ENCODE measurements at regions not wholly inside any gene's neighbourhood (a gene's known extent, or its start where the extent isn't known, plus 50 kb on each side); places are given as distances from the start of the nearest gene placed in this dataset.

GRCh38 chr9:129541270-129541669 lies 79.6 kb downstream of the C9orf50 start:
- H3K4me3 ChIP-seq (ENCODE audit: extremely low read depth in 1 of 4, insufficient read depth in 2 of 4, low read depth in 3 of 4, low read length in 4 of 4), result no peak overlapping the region
- H2BK120ac ChIP-seq (replicated peaks; ENCODE audit: low read depth, low read length), result no peak overlapping the region
- ChIA-PET POLR2A (ENCODE audit: partially characterized antibody) (no interaction called here), CTCF (ENCODE audit: partially characterized antibody) (interaction anchor here (1.3 to 2.6 kb wide), 2 partner anchors 9 to 359 kb away, joined by 4 to 7 read pairs; no protein-coding TSS in a partner anchor)
- no peak overlapping the region for H2AK5ac ChIP-seq (ENCODE audit: low read depth, low read length)
- no peak overlapping the region for H3K14ac ChIP-seq (ENCODE audit: insufficient read length)
- H3K9me3 ChIP-seq (ENCODE audit: insufficient read depth in 2 of 2, low read depth in 1 of 2, low read length in 1 of 2), result no peaks in the 10 kb centered on the region; a peak in 1 of 4 replicates
- H3K23me2 ChIP-seq (ENCODE audit: low read depth, low read length), result no peaks in the 10 kb centered on the region
- no peak overlapping the region for H2BK5ac ChIP-seq (ENCODE audit: low read depth, low read length)
- DNase-seq (ENCODE audit: low read depth in 1 of 2, low spot score in 2 of 2) (no peak), FAIRE-seq (no peak)
- H3K27me3 ChIP-seq (replicated peaks in 1 of 4; ENCODE audit: control insufficient read depth in 3 of 4, extremely low read depth in 1 of 4, insufficient read depth in 3 of 4, low read length in 3 of 4), result no peaks in the 10 kb centered on the region; a peak in 1 of 7 replicates
- 0 out of 2 replicates have a peak overlapping the region, but pooled peaks have one; percentile 17 for H2BK12ac ChIP-seq (ENCODE audit: low read depth, low read length)
- no peak overlapping the region for H3K23ac ChIP-seq (ENCODE audit: insufficient read length)
- H3K9ac ChIP-seq (replicated peaks in 1 of 4; ENCODE audit: extremely low read depth in 1 of 4, low read depth in 3 of 4, low read length in 3 of 4), result no peak overlapping the region
- no peak overlapping the region for H2AFZ ChIP-seq (ENCODE audit: low read length)
- no peak overlapping the region for H3K18ac ChIP-seq (ENCODE audit: extremely low read depth, low read length)
- no peak overlapping the region for H4K8ac ChIP-seq (ENCODE audit: extremely low read depth, insufficient read depth, low read length)
- H3K4me1 ChIP-seq (replicated peaks in 1 of 4; ENCODE audit: control insufficient read depth in 3 of 4, insufficient read depth in 4 of 4, low read length in 3 of 4), result no peaks in the 10 kb centered on the region
- no peak overlapping the region for H2BK15ac ChIP-seq (ENCODE audit: low read length)
- no peaks in the 10 kb centered on the region for H3K79me1 ChIP-seq (ENCODE audit: low read depth, low read length)
- no peak overlapping the region for H3K4ac ChIP-seq (replicated peaks; ENCODE audit: insufficient read length, low read depth, low read length)
- WGBS, 2 experiments (ENCODE audit: extremely low coverage in 1 of 2, insufficient coverage in 1 of 2, insufficient read length in 1 of 2, insufficient replicate concordance in 2 of 2, low coverage in 1 of 2, low lambda C conversion rate in 2 of 2, missing lambda C conversion rate in 1 of 2), result 93% methylated on average over 2 of the region's 2 CpGs; no CpG with 5 or more reads in 1 of the 2 experiments
- H3K56ac ChIP-seq (replicated peaks; ENCODE audit: insufficient read length, low read depth, low read length), result no peak overlapping the region
- no peaks in the 10 kb centered on the region for H4K20me1 ChIP-seq (replicated peaks in 1 of 2; ENCODE audit: control insufficient read depth in 1 of 2, insufficient read depth in 2 of 2, low read length in 2 of 2)
- no peak overlapping the region for H2BK20ac ChIP-seq (ENCODE audit: low read length)
- no peaks in the 10 kb centered on the region for H3K79me2 ChIP-seq (ENCODE audit: control insufficient read depth in 1 of 2, insufficient read depth in 2 of 2, low read length in 2 of 2)
- no peak overlapping the region for H3K27ac ChIP-seq (ENCODE audit: low read depth, low read length)
- H4K5ac ChIP-seq (ENCODE audit: insufficient read length, low read depth, low read length), result no peak overlapping the region
- H3K4me2 ChIP-seq (ENCODE audit: insufficient read depth in 1 of 2, low read depth in 2 of 2, low read length in 2 of 2), result no peak overlapping the region
- H4K91ac ChIP-seq (replicated peaks; ENCODE audit: insufficient read length, low read length), result no peak overlapping the region
- H3K36me3 ChIP-seq (ENCODE audit: control insufficient read depth in 2 of 4, insufficient read depth in 4 of 4, low read length in 3 of 4), result no peaks in the 10 kb centered on the region
- TF ChIP-seq NRF1 (IDR thresholded peaks at IDR 0.05; ENCODE audit: low read depth, low read length) (no peak), SP1 (IDR thresholded peaks at IDR 0.05; ENCODE audit: low read depth, low read length) (no peak), RNF2 (IDR thresholded peaks at IDR 0.05; ENCODE audit: borderline replicate concordance, low read depth, low read length, missing control alignments, poor library complexity, severe bottlenecking) (no peak), TBP (IDR thresholded peaks at IDR 0.05; ENCODE audit: low read depth, low read length) (no peak), ATF3 (IDR thresholded peaks at IDR 0.05; ENCODE audit: insufficient read depth, low read depth, low read length) (no peak), POLR2A (IDR thresholded peaks at IDR 0.05; ENCODE audit: control extremely low read depth in 1 of 2, low read depth in 2 of 2, low read length in 2 of 2) (no peak), BACH1 (IDR thresholded peaks at IDR 0.05; ENCODE audit: low read length) (no peak), KDM4A (IDR thresholded peaks at IDR 0.05; ENCODE audit: low read depth, low read length, severe bottlenecking) (no peak), HDAC6 (IDR thresholded peaks at IDR 0.05; ENCODE audit: low read depth, low read length) (no peak), SP2 (IDR thresholded peaks at IDR 0.05; ENCODE audit: low read length) (no peak), CHD1 (IDR thresholded peaks at IDR 0.05; ENCODE audit: low read depth, low read length) (no peak)
- TF ChIP-seq, protein P1, sequence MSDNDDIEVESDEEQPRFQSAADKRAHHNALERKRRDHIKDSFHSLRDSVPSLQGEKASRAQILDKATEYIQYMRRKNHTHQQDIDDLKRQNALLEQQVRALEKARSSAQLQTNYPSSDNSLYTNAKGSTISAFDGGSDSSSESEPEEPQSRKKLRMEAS (IDR thresholded peaks at IDR 0.05), result no peak
